Sigmoid colon (tissue), 4 donors: ENCODE measurements at regions not wholly inside any gene's neighbourhood (a gene's known extent, or its start where the extent isn't known, plus 50 kb on each side); places are given as distances from the start of the nearest gene placed in this dataset.

Experiments
- EP300 ChIP-seq, 4 donors: sonication (generic); formaldehyde crosslinking; IDR thresholded peaks; one replicate each; pipeline ENCODE4 v1.6.1; 2017; ENCODE audit warnings: antibody characterized with exemption in 4 of 4
- POLR2A ChIP-seq, 2 donors: fragments of 450-650 bp; IDR thresholded peaks; one replicate each; pipeline ENCODE4 v1.6.1; 2016; ENCODE audit warnings: antibody characterized with exemption in 2 of 2, mild to moderate bottlenecking in 2 of 2, moderate library complexity in 2 of 2
- POLR2AphosphoS5 ChIP-seq, 4 donors: sonication (generic); formaldehyde crosslinking; IDR thresholded peaks; one replicate each; pipeline ENCODE4 v1.6.1; 2017; ENCODE audit warnings: antibody characterized with exemption in 4 of 4
- TF ChIP-seq, protein P1 (sequence below), 4 experiments: fragments of 450-650 bp in 3 of 4; fragments of 200-600 bp in 1 of 4; IDR thresholded peaks; one replicate each; pipeline ENCODE4 v1.5.1; 2016 to 2019; ENCODE audit warnings: antibody characterized with exemption in 4 of 4, mild to moderate bottlenecking in 3 of 4, moderate library complexity in 2 of 4

DNA sequence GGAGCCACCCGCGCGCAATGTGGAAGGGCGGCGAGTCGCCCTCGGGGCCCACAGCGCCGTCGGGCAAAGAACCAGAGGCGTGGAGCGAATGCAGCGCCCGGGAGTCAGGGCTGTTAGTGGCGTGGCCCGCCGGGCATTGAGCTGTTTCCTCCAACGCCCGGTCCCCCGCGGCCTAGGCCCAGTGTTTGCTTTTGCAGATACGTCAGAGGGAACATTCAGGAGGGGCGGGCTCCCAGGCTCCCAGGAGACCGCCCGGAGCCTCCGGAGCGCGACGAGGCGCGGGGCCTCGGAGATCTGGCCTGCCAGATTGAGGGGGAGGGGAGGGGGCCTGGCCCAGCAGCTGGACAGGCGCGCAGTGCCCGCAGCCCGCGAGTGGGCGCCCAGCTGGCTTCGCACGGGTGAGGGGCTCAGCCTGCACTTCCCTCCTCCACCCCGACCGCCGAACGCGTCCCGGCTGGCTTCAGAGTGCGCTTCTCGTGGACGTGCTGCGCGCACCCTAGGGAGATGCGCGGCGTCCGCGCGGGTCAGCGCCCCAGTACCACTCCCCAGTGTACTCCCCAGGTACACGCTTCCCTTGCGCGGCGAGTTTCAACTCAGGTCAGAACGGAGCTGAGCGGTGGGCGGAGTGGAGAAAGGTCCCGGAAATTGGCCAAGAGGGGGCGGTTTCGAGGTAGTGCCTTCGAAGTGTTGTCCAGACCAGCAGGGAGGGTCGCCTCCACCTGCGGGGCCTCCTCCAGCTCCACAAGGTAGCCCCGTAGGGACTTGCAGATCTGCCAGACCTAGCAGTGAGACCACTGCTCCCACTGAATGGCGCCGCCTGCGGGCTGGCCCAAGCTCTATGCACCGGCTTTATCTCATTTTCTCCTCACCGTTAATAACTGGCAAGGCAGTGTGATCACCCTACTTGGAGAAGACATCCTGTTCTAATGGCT, 130.4 kb downstream of the TMEM174 start:
- TF ChIP-seq, protein P1, sequence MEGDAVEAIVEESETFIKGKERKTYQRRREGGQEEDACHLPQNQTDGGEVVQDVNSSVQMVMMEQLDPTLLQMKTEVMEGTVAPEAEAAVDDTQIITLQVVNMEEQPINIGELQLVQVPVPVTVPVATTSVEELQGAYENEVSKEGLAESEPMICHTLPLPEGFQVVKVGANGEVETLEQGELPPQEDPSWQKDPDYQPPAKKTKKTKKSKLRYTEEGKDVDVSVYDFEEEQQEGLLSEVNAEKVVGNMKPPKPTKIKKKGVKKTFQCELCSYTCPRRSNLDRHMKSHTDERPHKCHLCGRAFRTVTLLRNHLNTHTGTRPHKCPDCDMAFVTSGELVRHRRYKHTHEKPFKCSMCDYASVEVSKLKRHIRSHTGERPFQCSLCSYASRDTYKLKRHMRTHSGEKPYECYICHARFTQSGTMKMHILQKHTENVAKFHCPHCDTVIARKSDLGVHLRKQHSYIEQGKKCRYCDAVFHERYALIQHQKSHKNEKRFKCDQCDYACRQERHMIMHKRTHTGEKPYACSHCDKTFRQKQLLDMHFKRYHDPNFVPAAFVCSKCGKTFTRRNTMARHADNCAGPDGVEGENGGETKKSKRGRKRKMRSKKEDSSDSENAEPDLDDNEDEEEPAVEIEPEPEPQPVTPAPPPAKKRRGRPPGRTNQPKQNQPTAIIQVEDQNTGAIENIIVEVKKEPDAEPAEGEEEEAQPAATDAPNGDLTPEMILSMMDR (IDR thresholded peaks at IDR 0.05), result no peak
- no peak for TF ChIP-seq POLR2A (IDR thresholded peaks at IDR 0.05)
- TF ChIP-seq EP300 (IDR thresholded peaks at IDR 0.05), result no peak
- TF ChIP-seq POLR2AphosphoS5 (IDR thresholded peaks at IDR 0.05), result no peak
